Astrocyte (in vitro differentiated cells and primary cell): ENCODE measurements at regions not wholly inside any gene's neighbourhood (a gene's known extent, or its start where the extent isn't known, plus 50 kb on each side); places are given as distances from the start of the nearest gene placed in this dataset.

ENCODE experiments used
- CTCF ChIP-seq: IDR thresholded peaks from 2 replicates; pipeline ENCODE4 v1.5.1; 2011; ENCODE audit warnings: low read depth, mild to moderate bottlenecking, inconsistent platforms, low read length, moderate library complexity; ENCODE audit not compliant: insufficient read depth
- EZH2 ChIP-seq: IDR thresholded peaks from 2 replicates; pipeline ENCODE4 v1.6.1; 2012; ENCODE audit warnings: mild to moderate bottlenecking, low read length, inconsistent platforms; ENCODE audit not compliant: insufficient read depth

DNA sequence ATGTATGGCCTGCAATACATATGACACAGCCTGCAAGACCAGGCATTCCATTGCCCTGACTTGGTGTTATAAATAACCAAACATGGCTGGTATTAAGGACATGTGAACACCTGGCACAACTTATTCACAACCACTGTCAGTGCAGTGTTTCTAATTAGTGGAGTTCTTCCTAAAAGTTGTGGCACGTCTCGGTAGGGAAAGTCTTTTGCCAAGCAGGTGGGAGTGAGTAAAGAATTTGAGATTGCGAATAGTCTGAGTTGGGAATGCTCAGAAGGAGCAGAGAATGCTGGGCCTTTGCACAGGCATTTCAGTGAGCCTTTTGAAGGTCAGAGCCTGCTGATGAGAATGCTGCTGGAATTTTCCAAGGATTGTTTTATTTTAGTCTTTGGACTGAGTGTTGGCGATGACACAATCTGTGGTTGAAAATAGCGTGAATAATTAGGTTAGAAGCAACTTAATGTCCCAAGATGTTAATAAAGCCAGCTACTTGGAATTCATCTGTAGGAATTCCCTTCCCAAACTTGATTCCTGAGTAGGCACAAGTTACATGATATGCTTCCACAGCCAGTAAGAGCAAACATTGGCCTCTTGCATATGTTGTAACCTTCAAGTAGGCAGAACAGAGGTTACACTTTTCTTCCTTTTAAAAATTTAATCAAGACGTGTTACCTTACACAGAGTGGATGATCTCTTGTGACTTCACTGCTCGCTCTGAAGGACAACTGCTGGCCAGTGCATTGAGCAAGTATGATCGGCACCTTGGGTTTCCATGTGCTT, 83.6 kb upstream of the PGRMC2 start:
- TF ChIP-seq CTCF (no peak), EZH2 (no peak)
